BJ (cell line): ENCODE measurements at regions not wholly inside any gene's neighbourhood (a gene's known extent, or its start where the extent isn't known, plus 50 kb on each side); places are given as distances from the start of the nearest gene placed in this dataset.

Experiments used
- CTCF ChIA-PET: fragments of 350-600 bp; formaldehyde crosslinking; extraction: SDS; loops from one replicate; lab custom pipeline; 2021; ENCODE audit warnings: antibody characterized with exemption, inconsistent platforms; lab: Yijun Ruan, JAX
- POLR2A ChIA-PET: fragments of 300-600 bp; sonication (Branson Sonifier 250); formaldehyde crosslinking; extraction: SDS; loops from one replicate; lab custom pipeline; 2021; ENCODE audit warnings: antibody characterized with exemption; lab: Charles Lee
- DNase-seq: peaks from one replicate; pipeline ENCODE4 v3.0.0-alpha.2; 2011; ENCODE audit warnings: low read depth
- H3K27me3 ChIP-seq: 2 replicates; pipeline ENCODE4 v1.6.0; 2011; ENCODE audit warnings: low read length; ENCODE audit not compliant: control insufficient read depth, insufficient read depth
- H3K36me3 ChIP-seq: 2 replicates; pipeline ENCODE4 v1.5.1; 2011; ENCODE audit warnings: low read length; ENCODE audit not compliant: control insufficient read depth, insufficient read depth
- H3K4me3 ChIP-seq: 2 replicates; pipeline ENCODE4 v1.5.1; 2011; ENCODE audit warnings: low read depth, mild to moderate bottlenecking, control low read depth, low read length
- TF ChIP-seq, protein P1 (sequence below): IDR thresholded peaks from 2 replicates; pipeline ENCODE4 v1.5.1; 2011; ENCODE audit warnings: low read depth, mild to moderate bottlenecking, control low read depth, inconsistent platforms, low read length, moderate library complexity; ENCODE audit not compliant: insufficient read depth

- TF ChIP-seq, protein P1, sequence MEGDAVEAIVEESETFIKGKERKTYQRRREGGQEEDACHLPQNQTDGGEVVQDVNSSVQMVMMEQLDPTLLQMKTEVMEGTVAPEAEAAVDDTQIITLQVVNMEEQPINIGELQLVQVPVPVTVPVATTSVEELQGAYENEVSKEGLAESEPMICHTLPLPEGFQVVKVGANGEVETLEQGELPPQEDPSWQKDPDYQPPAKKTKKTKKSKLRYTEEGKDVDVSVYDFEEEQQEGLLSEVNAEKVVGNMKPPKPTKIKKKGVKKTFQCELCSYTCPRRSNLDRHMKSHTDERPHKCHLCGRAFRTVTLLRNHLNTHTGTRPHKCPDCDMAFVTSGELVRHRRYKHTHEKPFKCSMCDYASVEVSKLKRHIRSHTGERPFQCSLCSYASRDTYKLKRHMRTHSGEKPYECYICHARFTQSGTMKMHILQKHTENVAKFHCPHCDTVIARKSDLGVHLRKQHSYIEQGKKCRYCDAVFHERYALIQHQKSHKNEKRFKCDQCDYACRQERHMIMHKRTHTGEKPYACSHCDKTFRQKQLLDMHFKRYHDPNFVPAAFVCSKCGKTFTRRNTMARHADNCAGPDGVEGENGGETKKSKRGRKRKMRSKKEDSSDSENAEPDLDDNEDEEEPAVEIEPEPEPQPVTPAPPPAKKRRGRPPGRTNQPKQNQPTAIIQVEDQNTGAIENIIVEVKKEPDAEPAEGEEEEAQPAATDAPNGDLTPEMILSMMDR = no peak
- DNase-seq = no peak
- CTCF ChIA-PET = no interaction called here
- Histone ChIP-seq H3K27me3 (no peaks in the 10 kb centered on the region), H3K36me3 (no peaks in the 10 kb centered on the region), H3K4me3 (no peak overlapping the region)
- POLR2A ChIA-PET = no interaction called here
Measured at GRCh38 chr5:15374886-15375285, 125.1 kb upstream of the FBXL7 start.

DNA sequence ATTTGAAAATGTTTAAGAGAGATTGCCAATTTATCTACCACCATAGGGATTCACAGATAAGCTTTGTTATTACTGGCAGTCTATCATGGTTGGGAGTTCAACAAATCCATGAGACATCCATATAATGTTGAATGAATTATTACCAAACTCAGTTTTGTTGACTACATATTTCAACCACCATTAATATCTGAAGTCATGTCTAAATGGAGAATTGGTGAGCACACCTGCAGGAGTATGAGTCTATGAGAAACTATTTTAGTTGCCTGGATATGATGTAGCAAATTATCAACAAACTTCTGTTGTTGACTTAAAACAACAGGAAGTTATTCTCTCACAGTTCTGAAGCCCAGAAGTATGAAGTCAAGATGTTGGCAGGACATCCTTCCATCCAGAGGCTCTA is 126.8 kb upstream of the FBXL7 start:
- no peak for DNase-seq
- CTCF ChIA-PET = no interaction called here
- TF ChIP-seq, protein P1 = no peak
- Histone ChIP-seq H3K36me3 (no peaks in the 10 kb centered on the region), H3K4me3 (no peak overlapping the region), H3K27me3 (no peaks in the 10 kb centered on the region)
- POLR2A ChIA-PET = interaction anchor here (0.6 kb wide), 1 partner anchor 11 kb away, joined by 13 read pairs; no protein-coding TSS in a partner anchor

DNA sequence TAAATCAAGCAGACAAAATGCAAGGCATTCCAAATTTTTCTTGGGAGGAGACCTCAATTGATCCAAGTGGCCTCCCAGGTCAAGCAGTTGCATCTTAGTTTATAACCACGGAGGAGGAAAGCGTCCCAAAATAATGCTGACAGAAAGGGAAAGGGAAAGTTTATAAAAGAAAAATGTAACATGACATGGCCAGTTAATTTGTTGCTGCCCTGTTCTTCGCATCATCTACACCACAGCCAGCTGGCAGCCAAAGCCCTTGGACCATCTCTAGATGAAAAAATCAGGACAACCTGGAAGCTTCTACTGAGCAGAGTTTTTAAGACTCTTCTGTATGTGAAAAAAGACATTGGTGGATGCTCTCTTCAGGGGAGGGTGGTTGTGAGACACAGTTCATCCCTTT is 128.8 kb upstream of the FBXL7 start:
- Histone ChIP-seq H3K4me3 (no peak overlapping the region), H3K36me3 (no peaks in the 10 kb centered on the region), H3K27me3 (no peaks in the 10 kb centered on the region)
- TF ChIP-seq, protein P1 = no peak
- DNase-seq = no peak
- ChIA-PET CTCF (no interaction called here), POLR2A (no interaction called here)

- Histone ChIP-seq H3K4me3 (no peak overlapping the region), H3K36me3 (no peaks in the 10 kb centered on the region), H3K27me3 (no peaks in the 10 kb centered on the region)
- DNase-seq = no peak
- TF ChIP-seq, protein P1 = no peak
- CTCF ChIA-PET = no interaction called here
- POLR2A ChIA-PET = no interaction called here
Measured at GRCh38 chr5:15368835-15369234, 131.1 kb upstream of the FBXL7 start.

- TF ChIP-seq, protein P1 = no peak
- H3K4me3 ChIP-seq = no peak overlapping the region
- CTCF ChIA-PET = no interaction called here
Measured at GRCh38 chr5:15367489-15367888, 132.5 kb upstream of the FBXL7 start.

More at GRCh38 chr5:15367489-15367888, 132.5 kb upstream of the FBXL7 start:
- POLR2A ChIA-PET = no interaction called here
- DNase-seq = no peak
- no peaks in the 10 kb centered on the region for H3K27me3 ChIP-seq
- H3K36me3 ChIP-seq = no peaks in the 10 kb centered on the region
